Heart left ventricle (tissue), 13 donors: ENCODE measurements at regions not wholly inside any gene's neighbourhood (a gene's known extent, or its start where the extent isn't known, plus 50 kb on each side); places are given as distances from the start of the nearest gene placed in this dataset.

Source experiments
- CTCF ChIP-seq, 12 donors: fragments of 200-600 bp; sonication (generic) in 4 of 12; IDR thresholded peaks; one replicate each; pipeline versions ENCODE4 v1.5.0 to v1.8.0; 2018 to 2022; ENCODE audit warnings: antibody characterized with exemption in 12 of 12, mild to moderate bottlenecking in 5 of 12
- POLR2A ChIP-seq, 2 donors: fragments of 450-650 bp; IDR thresholded peaks; one replicate each; pipeline ENCODE4 v1.6.1; 2017; ENCODE audit warnings: antibody characterized with exemption in 2 of 2, mild to moderate bottlenecking in 2 of 2, moderate library complexity in 2 of 2
- donor health status: ischemic (EF 13 %, LVEDD 7.1; RV severe dilation, severe dysfunction).
- donor health status: DM: no; HTN: yes; CAD: no.
- donor health status: DM: no; HTN: no; CAD: no.
- donor health status: ischemic (EF 25% LVEDD 6.9; RV normal size, moderate dysfunction).
- donor health status: ischemic (EF 25% LVEDD 5.7; RV mildly dilated, moderate dysfunction).
- donor health status: ischemic (EF 35%, LVEDD 5.7; RV mildly dilated, moderate dysfunction).
- donor health status: nonischemic (EF 11% LVEDD 7.7; RV severe dilation, severe dysfunction).
- donor health status: DM: yes; HTN: yes; CAD: no.
- donor health status: PGD.
- donor health status: ischemic (EF 29% LVEDD 5.4; RV normal size, mild dysfunction).
- donor health status: nonischemic (EF 23%, LVEDD 6.1; RV moderate dilation, normal function).

DNA sequence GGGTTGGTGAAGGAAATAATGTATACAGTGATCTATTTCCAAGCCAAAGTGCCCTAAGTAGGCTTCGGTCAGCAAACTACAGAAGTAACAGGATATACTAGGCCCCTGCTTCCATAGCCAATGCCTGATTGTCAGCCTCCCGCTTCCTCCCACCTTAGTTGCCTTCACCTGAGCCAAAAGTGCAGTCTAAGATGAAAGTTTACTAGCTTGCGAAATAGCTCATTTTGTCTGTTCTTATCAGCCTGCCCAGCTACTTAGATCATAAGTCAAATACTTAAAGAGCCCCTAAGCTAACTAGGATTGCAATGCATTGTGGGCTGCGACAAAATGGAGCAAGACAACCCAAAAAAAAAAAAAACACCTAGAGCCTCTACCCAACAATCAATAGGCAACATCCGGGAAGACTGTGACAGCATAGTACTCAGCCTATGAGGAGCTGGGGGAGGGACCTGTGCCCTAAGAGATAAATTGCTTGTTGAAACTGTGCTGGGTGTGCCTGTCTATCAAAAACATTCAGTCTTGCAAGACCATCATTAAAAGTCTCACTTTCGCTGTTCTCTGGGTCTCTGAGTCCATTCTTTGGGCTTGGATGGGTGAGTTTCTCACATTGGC lies 454.7 kb upstream of the TSHZ3 start:
- TF ChIP-seq CTCF (IDR thresholded peaks at IDR 0.05) = no peak
- no peak for TF ChIP-seq POLR2A (IDR thresholded peaks at IDR 0.05)
